ENCODE measurements at regions not wholly inside any gene's neighbourhood (a gene's known extent, or its start where the extent isn't known, plus 50 kb on each side); places are given as distances from the start of the nearest gene placed in this dataset.

- TF ChIP-seq CTCF (IDR thresholded peaks at IDR 0.05) (no peak), POLR2A (IDR thresholded peaks at IDR 0.05) (no peak)
Observed at GRCh38 chr2:171244970-171245782, 84.5 kb upstream of the TLK1 start.
